Type B pancreatic cell (in vitro differentiated cells): ENCODE measurements at regions not wholly inside any gene's neighbourhood (a gene's known extent, or its start where the extent isn't known, plus 50 kb on each side); places are given as distances from the start of the nearest gene placed in this dataset.

Experiments used
- DNase-seq: peaks from one replicate; pipeline ENCODE4 v3.0.0; 2021; ENCODE audit warnings: mixed read lengths; ENCODE audit not compliant: unreplicated experiment; ENCODE audit errors: extremely low spot score
- H3K27ac Mint-ChIP-seq: 2 replicates; pipeline ENCODE4 v1.8.0; 2021; ENCODE audit warnings: mild to moderate bottlenecking, mixed read lengths
- H3K27me3 Mint-ChIP-seq: 2 replicates; pipeline ENCODE4 v1.8.0; 2021; ENCODE audit warnings: mixed read lengths
- H3K36me3 Mint-ChIP-seq: 2 replicates; pipeline ENCODE4 v1.8.0; 2021; ENCODE audit warnings: mixed read lengths
- H3K4me1 Mint-ChIP-seq: one replicate; pipeline ENCODE4 v1.8.0; 2021; ENCODE audit warnings: mixed read lengths; ENCODE audit not compliant: unreplicated experiment
- H3K4me3 Mint-ChIP-seq: 2 replicates; pipeline ENCODE4 v1.8.0; 2021; ENCODE audit warnings: mild to moderate bottlenecking, mixed read lengths
- H3K9me3 Mint-ChIP-seq: 2 replicates; pipeline ENCODE4 v1.8.0; 2021; ENCODE audit warnings: mixed read lengths
- CTCF ChIP-seq: fragments of 200-600 bp; sonication (generic); conservative IDR thresholded peaks from 2 replicates; pipeline ENCODE4 v1.5.0; 2021; ENCODE audit warnings: antibody characterized with exemption, mild to moderate bottlenecking

GRCh38 chr3:72660270-72661114, 187.8 kb downstream of the SHQ1 start:
- H3K36me3 Mint-ChIP-seq: no peaks in the 10 kb centered on the region
- no peak for TF ChIP-seq CTCF
- no peak for DNase-seq
- no peak overlapping the region for H3K27ac Mint-ChIP-seq
- H3K9me3 Mint-ChIP-seq: peaks cover 7% of the 10 kb centered on the region
- no peak overlapping the region for H3K4me3 Mint-ChIP-seq
- peaks cover 34% of the 10 kb centered on the region for H3K4me1 Mint-ChIP-seq
- H3K27me3 Mint-ChIP-seq: no peaks in the 10 kb centered on the region

- no peak overlapping the region for H3K4me3 Mint-ChIP-seq
- no peak for DNase-seq
- H3K27me3 Mint-ChIP-seq: peaks cover 3% of the 10 kb centered on the region
- H3K27ac Mint-ChIP-seq: peak overlapping the region; percentile 39
- H3K36me3 Mint-ChIP-seq: no peaks in the 10 kb centered on the region
- peaks cover 37% of the 10 kb centered on the region for H3K4me1 Mint-ChIP-seq
- H3K9me3 Mint-ChIP-seq: peaks cover 7% of the 10 kb centered on the region
- no peak for TF ChIP-seq CTCF
Observed at GRCh38 chr3:72659596-72659995, 188.6 kb downstream of the SHQ1 start.

- H3K4me1 Mint-ChIP-seq: peaks cover 34% of the 10 kb centered on the region
- H3K27me3 Mint-ChIP-seq: peaks cover 3% of the 10 kb centered on the region
- H3K27ac Mint-ChIP-seq: peak overlapping the region; percentile 39
- DNase-seq: no peak
- no peak for TF ChIP-seq CTCF
- H3K9me3 Mint-ChIP-seq: peaks cover 3% of the 10 kb centered on the region
- H3K4me3 Mint-ChIP-seq: no peak overlapping the region
- no peaks in the 10 kb centered on the region for H3K36me3 Mint-ChIP-seq
Observed at GRCh38 chr3:72659188-72659587, 189.1 kb downstream of the SHQ1 start.

GRCh38 chr3:72658466-72659100, 189.7 kb downstream of the SHQ1 start:
- H3K36me3 Mint-ChIP-seq: no peaks in the 10 kb centered on the region
- H3K4me1 Mint-ChIP-seq: peaks cover 28% of the 10 kb centered on the region
- H3K27me3 Mint-ChIP-seq: peaks cover 3% of the 10 kb centered on the region
- H3K4me3 Mint-ChIP-seq: no peak overlapping the region
- no peak for TF ChIP-seq CTCF
- H3K9me3 Mint-ChIP-seq: no peaks in the 10 kb centered on the region
- H3K27ac Mint-ChIP-seq: no peak overlapping the region
- DNase-seq: no peak

GRCh38 chr3:72657666-72658065, 190.6 kb downstream of the SHQ1 start:
- TF ChIP-seq CTCF: no peak
- H3K9me3 Mint-ChIP-seq: no peaks in the 10 kb centered on the region

More at GRCh38 chr3:72657666-72658065, 190.6 kb downstream of the SHQ1 start:
- Mint-ChIP-seq H3K27me3 (peaks cover 3% of the 10 kb centered on the region), H3K36me3 (no peaks in the 10 kb centered on the region), H3K4me1 (peaks cover 19% of the 10 kb centered on the region), H3K4me3 (no peak overlapping the region), H3K27ac (peak overlapping the region; percentile 14)
- DNase-seq: no peak
